Erythroblast (primary cell): ENCODE measurements at regions not wholly inside any gene's neighbourhood (a gene's known extent, or its start where the extent isn't known, plus 50 kb on each side); places are given as distances from the start of the nearest gene placed in this dataset.
A peak's percentile ranks its signal among the peaks of the same experiment; 100 is the strongest.

Experiments used
- DNase-seq, 2 experiments: peaks; one replicate each; lab custom pipeline; 2025; lab: John Stamatoyannopoulos, UW
- GATA1 ChIP-seq: IDR thresholded peaks from 2 replicates; pipeline ENCODE4 v1.6.1; 2011; ENCODE audit warnings: low read depth, mild to moderate bottlenecking, control low read depth, low read length, moderate library complexity
- POLR2A ChIP-seq: IDR thresholded peaks from 2 replicates; pipeline ENCODE4 v1.6.1; 2011; ENCODE audit warnings: mild to moderate bottlenecking, low read length

GRCh38 chr10:84762754-84763394, 434.5 kb downstream of the CCSER2 start:
- TF ChIP-seq POLR2A, result no peak
- TF ChIP-seq GATA1, result no peak
- no peak for DNase-seq

GRCh38 chr10:84763965-84764364, 435.6 kb downstream of the CCSER2 start:
- no peak for DNase-seq
- TF ChIP-seq GATA1 (no peak), POLR2A (no peak)

- no peak for TF ChIP-seq GATA1
- TF ChIP-seq POLR2A, result no peak
- DNase-seq, result no peak
These were observed 436.7 kb downstream of the CCSER2 start for GRCh38 chr10:84765086-84765485.

GRCh38 chr10:84765656-84766055, 437.3 kb downstream of the CCSER2 start:
- DNase-seq, result no peak
- no peak for TF ChIP-seq GATA1
- no peak for TF ChIP-seq POLR2A

GRCh38 chr10:84766923-84767322, 438.5 kb downstream of the CCSER2 start:
- no peak for DNase-seq
- TF ChIP-seq GATA1 (no peak), POLR2A (no peak)

- TF ChIP-seq POLR2A, result no peak
- DNase-seq, result no peak
These were observed 439.7 kb downstream of the CCSER2 start for GRCh38 chr10:84768132-84768531.

GRCh38 chr10:84770824-84771223, 442.4 kb downstream of the CCSER2 start:
- no peak for DNase-seq
- TF ChIP-seq GATA1, result no peak
- no peak for TF ChIP-seq POLR2A

- DNase-seq, result peak; percentile 3 to 30
- no peak for TF ChIP-seq POLR2A
- no peak for TF ChIP-seq GATA1
These were observed 455.0 kb downstream of the CCSER2 start for GRCh38 chr10:84783386-84783785.

- TF ChIP-seq GATA1 (no peak), POLR2A (no peak)
- DNase-seq, result no peak
These were observed 455.5 kb downstream of the CCSER2 start for GRCh38 chr10:84783909-84784308.

GRCh38 chr10:84784749-84785148, 456.4 kb downstream of the CCSER2 start:
- no peak for DNase-seq
- no peak for TF ChIP-seq POLR2A
- no peak for TF ChIP-seq GATA1

- no peak for DNase-seq
- TF ChIP-seq POLR2A, result no peak
- TF ChIP-seq GATA1, result no peak
These were observed 460.6 kb downstream of the CCSER2 start for GRCh38 chr10:84789026-84789425.

GRCh38 chr10:84798312-84798711, 469.9 kb downstream of the CCSER2 start:
- TF ChIP-seq POLR2A (no peak), GATA1 (no peak)
- no peak for DNase-seq

- TF ChIP-seq POLR2A (no peak), GATA1 (no peak)
- DNase-seq, result no peak
These were observed 472.8 kb downstream of the CCSER2 start for GRCh38 chr10:84801156-84801555.

- no peak for DNase-seq
- no peak for TF ChIP-seq POLR2A
These were observed 473.5 kb downstream of the CCSER2 start for GRCh38 chr10:84801916-84802315.

- no peak for TF ChIP-seq POLR2A
- no peak for TF ChIP-seq GATA1
- no peak for DNase-seq
These were observed 476.8 kb downstream of the CCSER2 start for GRCh38 chr10:84805149-84805548.
